Frontal cortex (tissue), 3 donors: ENCODE measurements at regions not wholly inside any gene's neighbourhood (a gene's known extent, or its start where the extent isn't known, plus 50 kb on each side); places are given as distances from the start of the nearest gene placed in this dataset.
"Not testable (repeated sequence)": the region's sequence is repeated elsewhere in the genome, so short reads cannot be mapped to it uniquely, and the experiment has no call there.

Experiments used
- DNase-seq, 2 donors: peaks; one replicate each; pipeline ENCODE4 v3.0.0; 2012; ENCODE audit warnings: low spot score in 2 of 2
- FAIRE-seq: peaks from 2 replicates; lab custom pipeline; 2012; peaks lifted over from hg19 to GRCh38; lab: Jason Lieb, UNC
- donor health status: control.
- donor health status: control.
- donor health status: control.

DNA sequence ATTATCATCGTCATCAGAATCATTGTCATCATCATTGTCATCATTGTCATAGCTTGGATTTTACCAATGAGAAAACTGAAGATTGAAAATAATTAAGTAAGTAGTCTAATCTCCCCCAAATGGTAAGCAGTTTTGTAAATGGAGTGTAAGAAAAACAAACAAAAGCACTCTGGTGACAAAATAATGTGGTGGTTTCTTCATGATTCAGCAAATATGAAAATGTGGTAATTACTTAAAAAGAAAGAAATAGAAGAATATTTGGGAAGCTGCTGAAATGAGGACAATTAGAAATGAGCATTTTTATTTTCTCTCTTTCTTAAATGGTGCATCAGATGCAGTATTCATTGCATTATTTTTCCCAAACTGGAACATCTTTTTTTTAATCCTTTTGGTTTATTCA lies 514.4 kb downstream of the DCDC2C start:
- no peak for FAIRE-seq
- no peak for DNase-seq

- no peak for DNase-seq
- no peak for FAIRE-seq
Measured at GRCh38 chr2:4219101-4219500, 515.7 kb downstream of the DCDC2C start.

GRCh38 chr2:4219571-4219970 lies 516.2 kb downstream of the DCDC2C start:
- FAIRE-seq = no peak
- DNase-seq = no peak

DNA sequence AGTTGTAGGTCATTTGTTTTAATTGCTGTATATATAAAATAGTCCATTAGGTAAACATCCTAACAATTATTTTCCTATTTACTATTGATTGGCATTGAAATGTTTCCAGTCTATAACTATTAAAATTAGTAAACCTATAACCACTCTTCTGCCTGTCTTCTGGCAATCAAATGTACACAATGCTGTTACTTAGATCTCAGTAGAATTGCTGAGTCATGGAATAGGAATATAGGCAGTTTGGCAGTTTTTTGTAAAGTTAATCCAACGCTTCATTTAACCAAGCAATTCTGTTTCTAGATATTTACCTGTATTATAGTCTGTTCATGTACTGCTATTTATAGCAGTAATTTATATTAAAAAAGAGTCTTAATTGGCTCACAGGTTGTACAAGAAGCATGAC lies 518.1 kb downstream of the DCDC2C start:
- no peak for FAIRE-seq
- DNase-seq = no peak

DNA sequence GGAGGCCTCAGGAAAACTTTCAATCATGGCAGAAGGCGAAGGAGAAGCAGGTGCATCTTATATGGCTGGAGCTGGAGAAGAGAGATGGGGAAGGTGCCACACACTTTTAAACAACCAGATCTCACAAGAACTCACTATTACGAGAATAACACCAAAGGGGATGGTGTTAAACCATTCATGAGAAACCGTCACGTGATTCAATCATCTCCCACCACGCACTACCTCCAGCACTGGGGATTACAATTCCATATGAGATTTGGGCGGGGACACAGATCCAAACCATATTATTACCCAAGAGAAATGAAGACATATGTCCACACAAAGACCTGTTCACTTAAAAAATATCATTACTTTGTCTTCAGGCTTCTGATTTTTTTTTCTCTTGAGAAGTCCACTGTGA lies 518.5 kb downstream of the DCDC2C start:
- DNase-seq (no peak), FAIRE-seq (no peak)

- DNase-seq, FAIRE-seq: not testable (repeated sequence)
Measured at GRCh38 chr2:4244422-4244821, 541.0 kb downstream of the DCDC2C start.

- no peak for DNase-seq
- FAIRE-seq = no peak
Measured at GRCh38 chr2:4246364-4247131, 543.2 kb downstream of the DCDC2C start.

GRCh38 chr2:4247791-4248190 lies 544.4 kb downstream of the DCDC2C start:
- FAIRE-seq (no peak), DNase-seq (no peak)

- FAIRE-seq = no peak
- no peak for DNase-seq
Measured at GRCh38 chr2:4255491-4255890, 552.1 kb downstream of the DCDC2C start.

GRCh38 chr2:4256351-4256750 lies 553.0 kb downstream of the DCDC2C start:
- FAIRE-seq = no peak
- no peak for DNase-seq

- DNase-seq = no peak
- FAIRE-seq = no peak
Measured at GRCh38 chr2:4258563-4258962, 555.2 kb downstream of the DCDC2C start.

GRCh38 chr2:4265936-4266335 lies 562.6 kb downstream of the DCDC2C start:
- DNase-seq (no peak), FAIRE-seq (no peak)

DNA sequence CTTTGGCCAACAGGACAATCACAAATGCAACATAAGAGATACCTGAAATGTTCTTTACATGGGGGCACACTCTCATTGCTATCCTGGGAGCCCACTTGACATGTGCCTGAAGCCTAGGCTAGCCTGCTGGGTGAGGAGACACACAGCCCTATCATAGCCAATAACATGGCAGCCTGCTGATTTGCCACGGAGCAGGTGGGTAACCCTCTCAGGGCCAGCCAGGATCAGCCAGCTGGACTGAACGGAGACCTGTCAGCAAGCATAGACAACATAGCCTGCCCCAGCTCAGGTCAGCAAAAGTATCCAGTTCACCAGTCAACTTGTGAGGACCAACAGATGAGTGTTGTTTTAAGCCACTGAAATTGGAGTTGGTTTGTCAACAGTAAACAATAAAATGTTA lies 566.5 kb downstream of the DCDC2C start:
- no peak for FAIRE-seq
- no peak for DNase-seq

DNA sequence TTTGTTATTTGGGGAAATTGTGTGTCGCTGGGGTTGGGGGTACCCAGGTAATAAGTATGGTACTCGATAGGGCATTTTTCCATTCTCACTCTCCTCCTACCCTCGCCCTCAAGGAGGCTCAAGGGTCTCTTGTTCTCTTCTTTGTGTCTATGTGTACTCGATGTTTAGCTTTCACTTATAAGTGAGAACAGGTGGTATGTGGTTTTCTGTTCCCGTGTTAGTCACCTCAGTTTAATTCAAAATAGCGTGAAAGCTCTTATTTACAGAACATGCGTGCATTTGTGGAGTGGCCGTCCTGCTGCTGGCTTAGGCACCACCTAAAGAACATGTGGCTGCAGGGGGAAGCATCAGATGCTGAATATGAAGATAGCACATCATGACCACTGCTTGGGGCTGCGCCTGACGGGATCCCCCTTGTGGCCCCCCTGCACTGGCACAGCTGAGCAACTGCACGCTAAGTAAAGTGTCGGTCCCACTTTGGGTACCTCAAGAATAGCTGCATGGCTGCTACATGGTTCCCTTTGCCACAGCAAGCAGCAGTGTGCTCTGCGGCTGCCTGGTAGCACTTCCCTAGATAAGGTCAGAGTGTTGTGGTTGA lies 569.0 kb downstream of the DCDC2C start:
- DNase-seq = no peak
- no peak for FAIRE-seq

DNA sequence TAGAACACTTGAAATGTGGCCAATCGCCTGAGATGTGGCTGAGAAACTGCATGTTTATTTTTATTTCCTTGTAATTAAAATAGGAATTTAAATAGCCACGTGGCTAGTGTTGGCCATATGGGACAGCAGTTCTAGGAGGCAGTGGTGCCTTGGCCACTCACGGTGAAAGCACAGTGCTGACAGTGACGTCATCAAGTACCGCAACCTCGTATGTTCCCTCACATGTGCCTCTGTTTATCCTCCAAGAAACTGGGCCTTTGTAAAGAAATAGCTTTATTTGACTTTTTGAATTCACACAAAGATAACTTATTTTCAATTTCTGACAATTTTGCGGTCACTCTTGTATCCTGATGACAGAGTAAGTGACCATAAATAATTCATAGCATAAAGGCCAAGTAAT lies 575.0 kb downstream of the DCDC2C start:
- FAIRE-seq = no peak

DNA sequence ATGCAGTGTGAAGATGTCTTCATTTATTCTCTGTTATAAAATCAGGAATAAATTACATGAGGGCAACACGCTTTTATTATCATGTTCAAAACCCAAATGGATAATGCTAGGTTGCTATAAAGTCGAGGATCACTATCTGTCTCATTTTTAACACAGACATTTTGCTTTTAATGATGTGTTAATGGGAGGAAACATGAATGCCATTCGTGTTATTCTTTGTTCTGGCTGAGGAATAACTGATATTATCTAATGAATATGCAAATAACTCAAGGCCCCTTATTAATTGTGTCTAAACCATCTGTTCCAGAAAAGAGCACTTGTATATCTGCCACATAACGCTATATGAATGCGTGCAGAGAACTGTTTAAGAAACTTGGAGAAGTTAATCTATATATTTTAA lies 576.1 kb downstream of the DCDC2C start:
- no peak for DNase-seq
- FAIRE-seq = no peak

More for the DNA sequence above, 575.0 kb downstream of the DCDC2C start:
- no peak for DNase-seq

- FAIRE-seq = no peak
- DNase-seq = no peak
Measured at GRCh38 chr2:4291430-4291829, 588.1 kb downstream of the DCDC2C start.

DNA sequence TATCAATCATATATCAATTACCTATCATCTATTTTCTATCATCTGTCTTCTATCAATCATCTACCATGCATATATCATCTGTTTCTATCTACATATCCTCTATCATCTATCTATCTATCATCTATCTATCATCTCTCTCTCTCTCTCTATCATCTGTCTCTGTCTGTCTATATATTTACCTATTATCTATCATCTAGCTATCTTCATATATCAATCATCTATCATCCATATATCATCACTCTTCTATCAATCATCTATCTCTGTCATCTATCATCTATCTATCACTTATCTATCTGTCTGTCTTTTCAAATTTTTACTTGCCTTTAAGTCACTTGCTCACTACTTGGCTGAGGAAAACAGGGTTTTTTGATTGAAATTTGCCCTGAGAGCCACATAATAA lies 592.3 kb downstream of the DCDC2C start:
- DNase-seq = no peak
- FAIRE-seq = no peak

GRCh38 chr2:4300616-4301015 lies 597.2 kb downstream of the DCDC2C start:
- no peak for FAIRE-seq
- no peak for DNase-seq

DNA sequence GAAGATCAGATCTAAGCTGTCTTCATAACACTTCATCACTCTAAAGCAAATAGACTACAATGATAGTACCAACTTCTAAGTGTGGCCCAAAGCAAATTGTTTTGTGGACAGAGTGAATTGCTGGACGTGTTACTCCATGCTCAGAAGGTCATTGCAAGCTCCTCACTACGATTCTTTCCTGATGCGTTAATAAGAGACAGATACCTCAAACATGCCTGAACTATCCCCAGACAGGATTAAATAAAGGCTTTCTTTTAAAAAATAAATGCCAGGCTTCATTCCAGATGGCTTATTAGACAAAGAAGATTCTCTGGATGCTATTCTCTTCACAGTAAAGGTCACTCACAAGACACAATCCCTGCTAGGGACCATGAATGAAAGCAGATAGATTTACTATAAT lies 621.2 kb downstream of the DCDC2C start:
- DNase-seq = no peak
- FAIRE-seq = no peak

GRCh38 chr2:4336864-4337263 lies 633.5 kb downstream of the DCDC2C start:
- FAIRE-seq (no peak), DNase-seq (no peak)

DNA sequence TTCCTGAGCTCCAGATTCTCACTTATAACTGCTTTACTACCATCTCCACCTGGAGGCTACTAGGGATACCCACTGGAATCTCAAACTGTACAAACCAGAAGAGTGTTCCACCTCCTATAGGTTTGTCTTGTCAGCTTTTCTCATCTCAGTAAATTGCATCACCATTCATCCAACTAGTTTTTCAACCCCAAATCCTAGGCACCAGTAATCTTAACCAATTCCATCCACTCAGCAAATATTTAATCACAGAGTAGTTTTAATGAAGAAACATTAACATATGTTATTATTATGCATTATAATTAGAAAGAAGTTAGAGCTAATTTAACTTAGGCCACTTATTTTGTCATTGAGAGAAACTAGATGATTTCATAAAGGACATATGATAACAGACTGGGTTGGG lies 635.0 kb downstream of the DCDC2C start:
- FAIRE-seq = no peak

More for the DNA sequence above, 635.0 kb downstream of the DCDC2C start:
- DNase-seq = no peak
